ENCODE measurements at regions not wholly inside any gene's neighbourhood (a gene's known extent, or its start where the extent isn't known, plus 50 kb on each side); places are given as distances from the start of the nearest gene placed in this dataset.

- TF ChIP-seq, protein P1, sequence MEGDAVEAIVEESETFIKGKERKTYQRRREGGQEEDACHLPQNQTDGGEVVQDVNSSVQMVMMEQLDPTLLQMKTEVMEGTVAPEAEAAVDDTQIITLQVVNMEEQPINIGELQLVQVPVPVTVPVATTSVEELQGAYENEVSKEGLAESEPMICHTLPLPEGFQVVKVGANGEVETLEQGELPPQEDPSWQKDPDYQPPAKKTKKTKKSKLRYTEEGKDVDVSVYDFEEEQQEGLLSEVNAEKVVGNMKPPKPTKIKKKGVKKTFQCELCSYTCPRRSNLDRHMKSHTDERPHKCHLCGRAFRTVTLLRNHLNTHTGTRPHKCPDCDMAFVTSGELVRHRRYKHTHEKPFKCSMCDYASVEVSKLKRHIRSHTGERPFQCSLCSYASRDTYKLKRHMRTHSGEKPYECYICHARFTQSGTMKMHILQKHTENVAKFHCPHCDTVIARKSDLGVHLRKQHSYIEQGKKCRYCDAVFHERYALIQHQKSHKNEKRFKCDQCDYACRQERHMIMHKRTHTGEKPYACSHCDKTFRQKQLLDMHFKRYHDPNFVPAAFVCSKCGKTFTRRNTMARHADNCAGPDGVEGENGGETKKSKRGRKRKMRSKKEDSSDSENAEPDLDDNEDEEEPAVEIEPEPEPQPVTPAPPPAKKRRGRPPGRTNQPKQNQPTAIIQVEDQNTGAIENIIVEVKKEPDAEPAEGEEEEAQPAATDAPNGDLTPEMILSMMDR (IDR thresholded peaks at IDR 0.05), result no peak
- no peak for TF ChIP-seq EZH2 (IDR thresholded peaks at IDR 0.05; ENCODE audit: borderline replicate concordance, insufficient read depth, low read depth, low read length, poor library complexity, severe bottlenecking)
Observed at GRCh38 chr6:146879406-146880117, 280.8 kb downstream of the ADGB start.

Data from B cell (primary cell).